ENCODE measurements at regions not wholly inside any gene's neighbourhood (a gene's known extent, or its start where the extent isn't known, plus 50 kb on each side); places are given as distances from the start of the nearest gene placed in this dataset.
A peak's percentile ranks its signal among the peaks of the same experiment; 100 is the strongest.
"Not testable (repeated sequence)": the region's sequence is repeated elsewhere in the genome, so short reads cannot be mapped to it uniquely, and the experiment has no call there.

GRCh38 chr4:98828801-98829200 lies 100.1 kb downstream of the EIF4E start:
- peak; percentile 5 for DNase-seq (ENCODE audit: low read depth)

GRCh38 chr4:98827661-98828060 lies 101.3 kb downstream of the EIF4E start:
- no peak for DNase-seq (ENCODE audit: low read depth)

GRCh38 chr4:98822144-98822543 lies 106.8 kb downstream of the EIF4E start:
- no peak for DNase-seq (ENCODE audit: low read depth)

GRCh38 chr4:98818116-98818515 lies 110.8 kb downstream of the EIF4E start:
- DNase-seq (ENCODE audit: low read depth) = not testable (repeated sequence)

GRCh38 chr4:98816816-98817215 lies 112.1 kb downstream of the EIF4E start:
- DNase-seq (ENCODE audit: low read depth) = no peak

- no peak for DNase-seq (ENCODE audit: low read depth)
Measured at GRCh38 chr4:98816386-98816785, 112.5 kb downstream of the EIF4E start.

GRCh38 chr4:98804403-98804802 lies 124.5 kb downstream of the EIF4E start:
- no peak for DNase-seq (ENCODE audit: low read depth)

GRCh38 chr4:98803251-98803650 lies 125.7 kb downstream of the EIF4E start:
- DNase-seq (ENCODE audit: low read depth) = no peak

- DNase-seq (ENCODE audit: low read depth) = no peak
Measured at GRCh38 chr4:98802770-98803198, 126.1 kb downstream of the EIF4E start.

- no peak for DNase-seq (ENCODE audit: low read depth)
Measured at GRCh38 chr4:98801259-98801725, 127.6 kb downstream of the EIF4E start.

GRCh38 chr4:98796991-98797390 lies 131.9 kb downstream of the EIF4E start:
- DNase-seq (ENCODE audit: low read depth) = no peak

- DNase-seq (ENCODE audit: low read depth) = peak; percentile 23
Measured at GRCh38 chr4:98794565-98795205, 134.2 kb downstream of the EIF4E start.

- no peak for DNase-seq (ENCODE audit: low read depth)
Measured at GRCh38 chr4:98793658-98794057, 135.2 kb upstream of the TSPAN5 start.

- no peak for DNase-seq (ENCODE audit: low read depth)
Measured at GRCh38 chr4:98786866-98787265, 128.5 kb upstream of the TSPAN5 start.

GRCh38 chr4:98784947-98785706 lies 126.7 kb upstream of the TSPAN5 start:
- DNase-seq (ENCODE audit: low read depth) = no peak

GRCh38 chr4:98781641-98782357 lies 123.4 kb upstream of the TSPAN5 start:
- no peak for DNase-seq (ENCODE audit: low read depth)

GRCh38 chr4:98780926-98781325 lies 122.5 kb upstream of the TSPAN5 start:
- DNase-seq (ENCODE audit: low read depth) = no peak

- no peak for DNase-seq (ENCODE audit: low read depth)
Measured at GRCh38 chr4:98779088-98779487, 120.7 kb upstream of the TSPAN5 start.

- DNase-seq (ENCODE audit: low read depth) = peak; percentile 17
Measured at GRCh38 chr4:98778206-98778605, 119.8 kb upstream of the TSPAN5 start.

GRCh38 chr4:98775672-98776071 lies 117.3 kb upstream of the TSPAN5 start:
- DNase-seq (ENCODE audit: low read depth) = no peak

- no peak for DNase-seq (ENCODE audit: low read depth)
Measured at GRCh38 chr4:98773638-98774037, 115.2 kb upstream of the TSPAN5 start.

GRCh38 chr4:98771959-98772632 lies 113.7 kb upstream of the TSPAN5 start:
- DNase-seq (ENCODE audit: low read depth) = no peak
